HuH-7 (cell line): ENCODE measurements at regions not wholly inside any gene's neighbourhood (a gene's known extent, or its start where the extent isn't known, plus 50 kb on each side); places are given as distances from the start of the nearest gene placed in this dataset.

Experiments
- DNase-seq: peaks from one replicate; pipeline ENCODE4 v3.0.0; 2011; ENCODE audit warnings: low spot score

DNA sequence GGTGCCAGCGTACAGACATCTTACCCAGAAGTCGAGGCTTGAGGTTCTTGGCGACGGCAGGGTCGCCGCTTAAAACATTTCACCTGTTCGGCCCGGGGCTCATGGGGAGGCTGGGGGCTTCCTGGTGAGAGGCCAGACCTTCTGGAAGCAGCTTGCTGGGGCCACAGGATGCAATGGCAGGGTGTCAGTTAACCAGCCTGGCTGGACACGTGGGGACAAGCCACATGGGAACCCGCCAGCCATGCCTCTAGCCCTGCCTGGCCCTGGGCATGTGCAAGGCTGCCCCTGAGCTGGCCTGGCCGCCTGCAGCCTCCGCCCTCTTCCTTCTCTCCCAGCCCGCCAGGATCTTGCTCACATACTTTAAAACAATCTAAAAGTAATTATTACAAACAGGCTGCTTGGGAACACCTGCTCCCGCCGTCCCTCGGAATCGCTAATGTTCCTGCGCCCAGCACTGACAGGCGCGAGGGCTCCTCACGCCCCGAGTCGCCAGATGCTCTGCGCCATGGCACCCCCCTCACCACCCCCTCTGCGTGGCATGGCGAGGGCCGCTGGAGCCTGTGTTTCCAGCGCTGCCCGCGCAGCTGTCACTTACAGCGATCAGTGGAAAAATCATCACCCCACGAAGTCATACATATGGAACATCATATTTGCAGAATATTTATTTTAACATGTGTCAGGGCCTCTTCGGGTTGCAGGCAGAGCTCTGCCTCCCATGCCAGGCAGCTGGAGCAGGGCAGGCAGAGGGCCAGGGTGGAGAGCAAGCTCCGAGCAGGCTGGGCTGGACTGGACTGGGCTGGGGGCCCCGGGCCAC, 188.7 kb upstream of the GSE1 start:
- DNase-seq, result no peak

DNA sequence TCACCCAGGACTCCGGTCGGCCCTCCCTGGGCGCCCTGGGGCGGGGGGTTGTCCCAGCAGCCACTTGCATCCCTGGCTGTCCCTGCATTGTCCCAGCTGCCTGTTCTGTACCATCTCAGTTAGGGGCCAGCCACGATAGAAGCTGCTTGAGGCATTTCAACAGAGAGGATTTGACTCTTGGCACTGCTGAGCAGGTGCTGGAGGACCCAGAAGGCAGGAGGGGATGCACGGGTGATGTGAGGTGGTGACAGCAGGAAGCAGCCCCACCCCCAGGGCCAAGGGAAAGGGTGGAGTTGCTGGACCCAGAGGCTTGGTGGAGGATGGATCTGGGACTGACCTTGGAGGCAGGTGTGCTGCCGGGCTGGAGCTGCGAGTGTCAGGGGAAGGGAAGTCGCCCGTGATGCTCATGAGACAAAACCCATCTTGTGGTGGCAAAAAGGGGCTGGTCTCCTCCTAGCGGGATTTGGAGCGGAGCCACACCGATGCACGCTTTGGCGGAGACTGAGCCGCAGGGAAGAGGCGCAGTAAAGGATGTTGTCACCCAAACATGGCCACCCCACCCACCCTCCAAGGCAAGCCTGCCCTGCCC, 188.0 kb upstream of the GSE1 start:
- DNase-seq, result no peak

DNA sequence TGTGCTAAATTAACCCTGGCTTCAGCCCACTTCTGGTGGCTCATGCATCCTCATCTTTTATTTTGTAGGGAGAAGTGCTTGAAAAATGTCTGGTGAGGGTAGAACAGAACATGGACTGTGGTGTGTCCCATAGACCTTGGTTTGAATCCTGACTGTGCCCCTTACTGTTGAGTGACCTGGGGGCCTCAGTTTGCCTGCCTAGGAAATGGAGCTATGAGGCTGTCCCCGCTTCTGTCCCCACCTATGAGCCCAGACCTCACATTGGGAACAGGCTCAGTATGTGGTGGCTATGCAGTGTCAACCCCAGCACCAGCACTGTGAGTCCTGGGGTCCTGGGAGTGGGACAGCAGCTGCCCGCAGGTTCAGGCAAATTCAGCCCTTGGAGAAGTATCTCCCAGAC, 186.3 kb upstream of the GSE1 start:
- no peak for DNase-seq

DNA sequence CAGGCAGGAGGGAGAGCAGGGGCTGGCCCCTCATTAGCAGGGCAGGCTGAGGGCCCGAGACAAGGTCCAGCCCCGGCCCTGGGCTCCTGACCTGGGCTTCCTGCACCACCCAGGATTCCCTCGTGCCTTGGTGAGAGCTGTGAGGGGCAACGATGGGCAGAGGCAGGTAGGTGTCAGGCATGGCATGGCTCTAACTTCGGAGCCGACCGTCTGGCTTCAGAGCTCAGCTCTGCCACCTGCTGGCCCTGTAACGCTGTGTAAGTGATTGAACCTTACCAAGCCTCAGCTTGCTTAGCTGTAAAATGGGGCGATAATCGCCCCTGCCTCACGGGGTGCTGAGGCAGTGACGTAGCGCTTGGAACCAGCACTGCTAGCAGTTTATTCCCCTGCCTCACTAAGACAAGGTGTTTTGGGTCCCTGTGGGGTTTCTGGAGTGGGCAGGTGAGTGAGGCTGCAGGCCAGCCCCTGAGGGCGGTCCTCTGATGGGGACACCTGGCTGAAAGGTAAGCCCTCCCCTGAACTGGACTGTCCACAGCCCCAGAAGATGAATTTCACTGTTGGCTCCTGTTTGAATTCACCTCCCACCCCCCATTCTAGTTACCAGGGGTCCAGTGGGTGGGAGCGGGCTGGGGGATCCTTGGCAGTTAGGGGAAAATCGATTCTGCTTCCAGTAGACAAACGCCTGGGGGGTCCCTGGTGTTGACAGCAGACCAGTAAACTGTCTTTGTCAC, 184.8 kb upstream of the GSE1 start:
- peak; percentile 81 for DNase-seq

DNA sequence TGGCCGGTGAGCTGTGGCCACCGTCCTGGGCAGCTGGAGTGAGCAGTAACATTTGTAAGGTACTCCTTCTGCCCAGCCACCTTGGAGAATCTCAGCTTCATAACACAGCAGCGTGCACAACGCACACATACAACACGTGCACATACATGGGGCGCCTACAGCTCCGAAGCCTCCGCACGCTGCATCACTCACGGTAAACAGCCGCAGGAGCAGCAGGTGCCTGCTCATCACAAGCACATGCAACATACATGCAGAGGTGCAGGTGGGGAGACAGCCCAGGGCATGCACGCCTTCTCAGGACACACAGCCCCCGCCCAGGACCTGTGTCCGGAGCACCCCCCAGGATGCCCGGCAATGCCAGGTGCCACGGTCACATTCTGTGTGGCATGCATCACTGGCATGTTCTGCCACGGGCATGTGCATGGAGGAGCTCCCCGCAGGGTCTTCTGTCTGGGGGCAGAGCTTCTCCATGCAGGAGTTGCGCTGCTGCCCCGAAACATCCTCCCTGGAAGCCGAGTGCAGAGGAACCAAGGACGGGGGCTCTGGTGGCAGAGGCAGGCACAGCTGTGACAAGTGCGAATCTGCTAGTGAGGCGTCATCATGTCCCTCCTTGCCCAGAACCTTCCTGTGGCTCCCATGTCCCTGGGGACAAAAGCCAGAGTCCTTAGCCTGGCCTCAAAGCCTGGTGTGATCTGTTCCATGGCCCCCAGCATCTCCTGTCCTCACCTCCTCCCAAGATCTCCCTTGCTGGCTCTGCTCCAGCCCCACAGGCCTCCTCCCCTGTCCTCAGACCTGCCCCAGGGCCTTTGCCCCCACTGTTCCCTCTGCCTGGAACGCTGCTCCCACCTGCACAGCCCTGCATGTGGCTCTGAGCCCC, 184.0 kb upstream of the GSE1 start:
- no peak for DNase-seq

DNA sequence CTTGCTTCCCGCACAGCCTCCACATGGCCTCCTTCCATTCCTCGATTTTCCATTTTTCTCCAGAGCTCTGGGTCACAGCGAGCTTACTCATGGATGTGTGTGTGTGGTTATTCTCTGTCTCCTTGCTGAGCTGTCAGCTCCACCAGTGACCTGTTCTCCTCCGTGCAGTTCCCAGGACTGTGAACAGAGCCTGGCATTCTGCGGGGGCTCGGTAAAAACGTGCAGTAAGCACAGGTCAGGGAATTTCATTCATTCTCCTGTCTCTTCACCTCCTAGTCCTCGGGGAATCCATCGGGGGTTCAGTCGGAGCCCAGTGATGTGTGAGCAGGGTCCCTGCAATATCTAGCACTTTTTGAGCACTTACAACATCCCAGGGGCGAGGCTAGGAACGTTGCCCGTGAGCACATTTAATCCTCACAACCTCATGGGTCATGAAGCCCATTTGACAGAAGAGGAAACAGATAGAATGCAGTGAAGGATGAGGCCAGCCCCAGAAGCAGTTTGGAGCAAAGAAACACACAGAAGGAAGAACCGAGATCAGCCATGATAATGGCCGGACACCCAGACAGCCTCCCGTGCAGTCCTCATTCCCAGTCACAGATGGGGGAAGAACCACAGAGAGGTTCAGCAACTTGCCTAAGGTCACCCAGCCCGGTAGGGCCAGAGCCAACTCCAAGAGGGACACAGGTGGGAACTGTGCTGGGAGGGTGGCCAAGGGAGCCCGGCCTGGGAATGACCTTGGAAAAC, 183.2 kb upstream of the GSE1 start:
- no peak for DNase-seq

DNA sequence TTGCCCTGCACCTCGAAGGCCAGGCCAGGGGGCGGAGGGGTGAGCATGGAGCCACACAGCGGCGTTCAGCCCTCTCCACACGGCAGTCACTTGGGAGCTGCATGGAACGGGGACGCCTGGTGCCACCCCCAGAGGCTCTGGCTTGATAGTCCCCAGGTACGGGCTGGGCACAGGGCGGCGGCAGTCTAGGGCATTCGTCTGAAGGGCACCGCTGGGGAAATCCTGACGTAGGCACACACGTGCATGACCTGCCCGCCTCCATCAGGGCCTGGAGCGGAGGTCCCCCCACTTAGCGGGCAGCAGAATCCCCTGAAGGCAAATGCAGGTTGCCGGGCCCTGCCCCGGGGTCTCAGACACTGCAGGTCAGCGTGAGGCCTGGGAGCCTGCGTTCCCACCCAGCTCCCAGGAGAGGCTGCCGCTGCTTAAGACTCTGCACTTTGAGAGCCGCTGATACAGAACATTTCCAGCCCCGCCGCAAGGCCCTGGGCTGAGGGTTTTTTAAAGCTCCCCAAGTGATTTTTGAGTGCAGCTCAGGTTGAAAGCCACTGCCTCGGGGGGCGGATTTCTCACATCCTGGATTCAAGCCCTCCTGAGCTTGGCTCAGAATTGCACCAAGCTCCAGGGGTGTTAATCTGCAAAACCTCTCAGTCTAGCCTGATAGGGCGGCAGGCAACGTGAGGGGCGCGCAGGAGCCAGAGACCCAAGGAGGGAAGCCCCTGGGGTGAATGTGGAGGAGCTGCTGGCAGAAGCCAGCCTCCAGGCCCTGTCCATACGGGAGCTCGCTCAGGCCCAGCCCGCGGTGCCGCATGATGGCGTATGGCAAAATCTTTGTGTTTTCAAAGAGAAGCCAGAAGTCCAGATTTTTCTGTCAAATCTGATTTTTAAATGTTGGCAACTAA, 182.3 kb upstream of the GSE1 start:
- no peak for DNase-seq

DNA sequence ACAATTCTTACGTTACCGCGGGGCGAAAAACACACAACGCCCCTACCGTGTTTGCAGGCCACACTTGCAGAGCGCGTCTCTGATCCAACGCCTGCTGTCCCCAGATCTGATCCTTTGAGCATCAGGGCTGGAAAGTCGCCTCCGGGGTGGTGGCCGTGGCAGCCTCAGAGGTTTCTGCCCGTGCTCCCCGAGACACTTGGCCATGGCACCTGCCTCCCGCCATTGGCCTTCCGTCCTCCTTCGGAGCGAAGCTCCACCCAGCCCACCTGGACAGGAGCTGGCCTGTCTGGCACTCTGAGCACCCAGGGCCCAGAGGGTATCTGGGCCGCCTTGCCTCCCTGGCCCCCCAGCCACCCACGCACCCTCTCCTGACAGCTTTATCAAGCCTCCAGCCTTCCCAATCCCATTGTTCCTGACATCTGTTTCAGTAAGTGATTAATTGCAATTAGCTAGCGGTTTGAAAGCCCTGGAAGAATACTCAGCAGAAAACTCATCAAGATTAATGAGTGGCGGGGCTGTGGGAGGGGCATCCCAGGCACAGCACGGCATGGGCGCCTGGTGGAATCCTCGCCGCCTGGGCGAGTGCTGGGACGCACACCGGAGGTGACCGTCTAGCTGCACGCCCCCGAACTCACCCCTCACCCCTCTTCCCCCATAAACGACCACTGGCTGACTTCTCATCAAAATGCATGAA, 181.5 kb upstream of the GSE1 start:
- no peak for DNase-seq

DNA sequence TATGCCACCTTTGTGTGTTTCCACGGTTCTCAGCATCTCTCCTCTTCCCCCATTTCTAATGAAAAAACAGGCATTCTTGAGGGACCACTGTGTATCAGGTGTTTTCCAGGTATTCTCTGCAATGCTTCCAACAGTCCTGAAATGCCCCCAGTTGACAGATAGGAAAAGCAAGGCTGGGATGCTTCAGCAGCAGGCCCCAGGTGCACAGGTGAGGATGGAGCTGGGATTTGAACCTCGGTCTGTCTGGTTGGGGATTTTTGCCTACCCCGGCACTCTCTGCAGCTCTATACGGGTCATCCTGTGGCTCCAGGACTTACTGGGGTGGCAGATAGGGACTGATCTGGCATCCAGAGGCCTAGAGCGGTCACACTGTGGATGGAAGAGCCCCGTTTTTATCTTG, 180.5 kb upstream of the GSE1 start:
- no peak for DNase-seq

DNA sequence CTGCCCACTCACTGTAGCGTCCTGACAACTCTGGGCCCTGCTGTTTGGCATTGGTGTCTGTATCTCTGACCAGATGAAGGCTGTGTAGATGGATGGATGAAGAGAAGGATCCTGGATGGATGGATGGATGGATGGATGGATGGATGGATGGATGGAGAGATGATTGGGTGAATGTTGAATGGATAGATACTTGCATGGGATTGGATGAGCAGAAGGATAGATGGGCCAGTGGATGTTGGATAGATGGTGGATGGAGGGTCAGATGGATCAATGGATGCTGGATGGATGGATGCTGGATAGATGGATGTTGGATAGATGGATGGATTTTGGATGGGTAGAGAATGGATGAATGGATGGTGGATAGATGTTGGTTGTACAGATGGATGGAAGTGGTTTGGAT, 179.6 kb upstream of the GSE1 start:
- DNase-seq, result no peak

DNA sequence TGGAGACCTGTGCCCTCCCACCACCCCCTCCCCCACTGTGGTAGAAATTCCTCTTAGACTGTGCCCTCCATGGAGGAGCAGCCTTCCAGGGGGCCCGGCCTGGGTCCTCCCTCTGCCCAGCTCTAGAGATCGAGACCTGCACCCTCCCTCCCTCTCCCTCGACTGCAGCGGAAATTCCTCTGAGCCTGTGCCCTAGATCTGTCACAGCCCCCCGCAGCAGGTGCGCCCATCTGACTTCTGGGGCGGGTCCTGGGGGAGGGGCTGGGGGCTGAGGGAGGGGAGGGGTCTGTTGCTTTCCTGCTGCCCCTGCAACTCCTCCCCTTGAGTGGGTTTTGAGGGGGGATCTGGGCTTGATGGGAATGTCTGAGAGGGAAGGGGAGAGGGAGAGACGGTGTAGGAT, 177.8 kb upstream of the GSE1 start:
- DNase-seq, result no peak

DNA sequence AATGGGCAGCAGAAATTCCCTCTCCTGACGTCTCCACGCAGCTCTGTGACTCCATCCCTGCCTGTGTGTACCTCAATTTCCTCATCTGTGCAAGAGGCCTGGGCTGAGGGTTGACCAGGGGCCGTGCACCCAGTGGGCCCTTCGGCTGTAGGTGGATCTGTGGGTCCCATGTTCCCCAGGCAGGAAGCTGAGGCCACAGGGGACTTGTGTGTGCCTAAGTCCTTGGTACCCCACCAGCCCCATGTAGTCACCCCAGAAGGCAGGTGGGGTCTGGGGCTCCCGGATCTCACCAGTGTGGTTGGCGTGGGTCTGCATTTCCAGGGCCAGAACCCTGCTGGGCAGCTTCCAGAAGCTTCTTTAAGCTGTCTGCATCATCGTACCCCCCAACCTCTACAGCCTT, 177.4 kb upstream of the GSE1 start:
- DNase-seq, result no peak

DNA sequence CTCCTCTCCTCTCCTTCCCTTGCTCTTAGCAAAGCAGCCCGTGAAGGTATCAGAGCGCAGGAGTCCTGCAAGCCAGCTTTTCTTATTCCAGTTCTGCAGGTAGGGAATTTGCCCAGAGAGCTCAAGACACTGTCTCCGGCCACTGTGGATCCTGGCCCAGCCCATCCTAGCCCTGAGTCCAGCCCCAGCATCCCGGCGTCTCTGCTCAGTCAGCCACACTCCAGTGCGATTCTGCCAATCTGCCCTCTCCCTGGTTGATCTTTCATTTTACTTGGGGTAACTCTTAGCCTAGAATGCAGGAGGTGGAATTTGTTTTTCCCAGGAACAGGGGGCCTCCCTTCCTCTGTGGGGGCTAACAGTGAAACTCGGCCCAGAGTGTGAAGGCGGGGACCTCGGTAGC, 176.9 kb upstream of the GSE1 start:
- no peak for DNase-seq

DNA sequence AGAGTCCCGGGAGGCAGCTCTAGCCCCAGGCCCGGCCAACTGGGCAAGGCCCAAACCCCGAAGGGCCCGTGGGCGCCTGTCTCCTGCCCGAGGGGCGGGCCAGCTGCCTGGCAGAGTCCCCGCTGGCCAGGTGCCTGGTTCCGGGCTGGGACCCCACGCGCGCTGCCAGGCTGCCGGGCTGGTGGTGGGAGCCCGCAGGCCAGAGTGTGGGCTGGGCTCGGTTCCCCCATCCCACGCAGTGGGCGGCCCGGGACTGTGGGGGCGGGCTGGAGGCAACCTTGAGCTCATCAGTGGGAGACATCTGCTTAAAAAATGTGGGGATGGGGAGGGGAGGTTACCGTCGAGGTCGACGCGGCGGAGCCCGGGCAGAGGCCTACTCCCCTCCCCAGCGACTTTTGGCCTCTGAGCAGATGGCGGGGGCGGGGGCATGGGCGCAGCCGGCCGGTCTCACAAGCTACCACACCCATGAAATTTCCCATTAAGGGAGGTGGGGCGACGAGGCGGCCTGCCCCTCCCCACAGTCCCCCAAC, 176.4 kb upstream of the GSE1 start:
- peak; percentile 81 for DNase-seq

DNA sequence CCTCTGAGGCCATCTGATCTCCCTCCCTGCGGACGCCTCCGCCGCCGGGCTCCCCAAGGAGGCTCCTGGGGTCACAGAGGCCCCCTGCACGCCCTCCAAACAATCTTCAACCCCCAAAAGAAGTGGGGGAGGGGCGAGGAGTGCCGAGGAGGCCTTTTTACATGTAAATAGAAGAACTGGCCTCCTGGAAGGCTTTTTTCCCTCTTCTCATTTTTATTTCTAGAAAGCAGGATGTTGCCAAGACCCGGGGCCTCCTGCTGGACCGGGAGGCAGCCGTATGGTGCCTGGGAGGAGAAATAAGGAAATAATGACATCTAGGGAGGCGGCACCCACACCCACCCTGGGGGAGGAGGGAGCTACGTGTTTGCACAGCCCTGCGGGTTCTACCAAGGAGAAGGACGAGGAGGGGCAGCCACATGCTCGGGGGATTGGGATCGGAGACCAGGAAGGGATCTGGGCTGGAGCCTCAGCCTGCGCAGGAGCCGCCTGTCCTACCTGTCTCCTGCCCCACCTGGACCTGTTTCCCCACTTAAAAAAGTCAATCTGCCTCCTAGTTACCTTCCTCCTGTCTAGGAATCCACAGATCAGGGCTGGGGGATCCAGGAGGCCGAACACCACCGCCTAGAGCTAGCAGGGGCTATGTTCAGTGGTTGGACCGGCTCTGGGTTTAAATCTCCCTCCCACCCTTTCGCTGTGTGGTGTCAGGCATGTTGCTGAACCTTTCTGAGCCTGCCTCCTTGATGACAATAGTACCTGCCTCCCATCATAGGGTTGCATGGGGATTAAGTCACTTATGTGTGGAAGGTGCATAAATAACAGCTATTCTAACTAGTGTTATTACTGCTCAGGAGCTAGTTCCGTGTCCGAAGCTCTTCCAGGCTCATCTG, 175.7 kb upstream of the GSE1 start:
- DNase-seq, result peak; percentile 80

DNA sequence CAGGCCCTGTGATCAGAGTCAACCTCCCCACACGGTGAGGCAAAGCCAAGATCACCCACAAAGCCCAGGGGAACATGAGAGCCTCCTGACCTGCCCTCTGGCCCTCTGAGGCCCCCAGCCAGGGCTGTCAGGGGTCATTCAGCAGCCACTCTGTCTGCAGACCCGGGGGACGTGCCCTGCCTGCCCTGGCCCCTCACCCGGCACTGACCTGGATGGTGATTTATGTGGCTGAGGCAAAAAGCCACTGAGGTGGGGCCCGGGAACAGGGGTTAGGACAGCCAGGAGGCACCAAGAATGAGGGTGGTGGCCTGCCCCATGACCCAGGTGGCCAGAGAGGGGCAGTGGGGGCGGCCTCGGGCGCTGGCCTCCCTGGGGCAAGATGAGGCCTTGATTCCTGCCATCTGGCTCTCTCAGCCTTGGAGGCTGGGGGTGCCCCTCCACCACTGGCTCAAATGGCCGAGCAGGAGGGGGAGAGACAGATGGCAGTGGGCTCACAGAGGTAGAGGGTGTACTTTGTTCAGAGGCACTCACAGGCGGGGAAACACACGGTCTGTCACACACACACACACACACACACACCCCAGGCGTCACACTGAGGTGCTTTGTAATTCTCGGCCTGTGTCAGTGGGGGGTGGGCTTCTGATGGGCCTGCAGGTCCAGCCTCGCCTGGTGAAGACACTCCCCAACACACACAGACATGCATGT, 174.0 kb upstream of the GSE1 start:
- no peak for DNase-seq

DNA sequence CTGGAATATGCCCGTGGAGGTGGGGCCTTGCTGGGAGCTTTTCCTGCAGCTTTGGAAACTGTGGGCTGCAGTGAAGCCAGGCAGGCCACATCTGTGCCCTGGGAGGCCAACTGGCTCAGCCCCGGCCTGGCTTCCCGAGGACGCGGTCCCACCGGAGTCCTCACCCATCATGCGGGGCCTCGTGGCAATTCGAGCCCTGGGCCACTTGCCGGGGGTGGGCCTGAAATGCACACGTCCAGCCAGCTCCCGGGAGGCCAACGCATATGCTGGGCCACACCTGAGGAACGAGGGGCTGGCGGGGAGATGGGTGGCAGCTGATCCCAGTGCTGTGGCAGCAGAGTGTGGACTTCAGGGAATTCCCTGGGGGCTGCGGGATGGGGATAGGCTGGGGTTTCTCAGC, 172.4 kb upstream of the GSE1 start:
- DNase-seq, result no peak
